ENCODE measurements at regions not wholly inside any gene's neighbourhood (a gene's known extent, or its start where the extent isn't known, plus 50 kb on each side); places are given as distances from the start of the nearest gene placed in this dataset. TPM values are rescaled to one million over a fixed set of nuclear protein-coding genes. Genes with fewer than 3 reads are reported as not detected.
"Not testable (repeated sequence)": the region's sequence is repeated elsewhere in the genome, so short reads cannot be mapped to it uniquely, and the experiment has no call there.

- TF ChIP-seq CTCF (IDR thresholded peaks at IDR 0.05; ENCODE audit: insufficient read depth, low read length), result no peak
- H3K4me3 ChIP-seq (ENCODE audit: low read depth, low read length), result no peak overlapping the region
Measured at GRCh38 chr6:71226151-71226550, 62.5 kb upstream of the OGFRL1 start.

GRCh38 chr6:71228461-71229041, 60.1 kb upstream of the OGFRL1 start:
- peak; percentile 3 for DNase-seq (ENCODE audit: low read depth)
- H3K4me3 ChIP-seq (ENCODE audit: low read depth, low read length), result no peak overlapping the region
- TF ChIP-seq CTCF (IDR thresholded peaks at IDR 0.05; ENCODE audit: insufficient read depth, low read length), result no peak

More at GRCh38 chr6:71226151-71226550, 62.5 kb upstream of the OGFRL1 start:
- no peak for DNase-seq (ENCODE audit: low read depth)

GRCh38 chr6:71229477-71229876, 59.1 kb upstream of the OGFRL1 start:
- TF ChIP-seq CTCF (IDR thresholded peaks at IDR 0.05; ENCODE audit: insufficient read depth, low read length), result no peak
- DNase-seq (ENCODE audit: low read depth), result no peak
- H3K4me3 ChIP-seq (ENCODE audit: low read depth, low read length), result no peak overlapping the region

- not testable (repeated sequence) for DNase-seq (ENCODE audit: low read depth); H3K4me3 ChIP-seq (ENCODE audit: low read depth, low read length)
Measured at GRCh38 chr6:71232890-71233289, 55.7 kb upstream of the OGFRL1 start.

GRCh38 chr6:71236926-71237434, 51.6 kb upstream of the OGFRL1 start:
- DNase-seq (ENCODE audit: low read depth), result no peak
- no peak for TF ChIP-seq CTCF (IDR thresholded peaks at IDR 0.05; ENCODE audit: insufficient read depth, low read length)
- H3K4me3 ChIP-seq (ENCODE audit: low read depth, low read length), result no peak overlapping the region

GRCh38 chr6:71238351-71238750, 50.3 kb upstream of the OGFRL1 start:
- DNase-seq (ENCODE audit: low read depth), result peak; percentile 25
- TF ChIP-seq CTCF (IDR thresholded peaks at IDR 0.05; ENCODE audit: insufficient read depth, low read length), result no peak
- H3K4me3 ChIP-seq (ENCODE audit: low read depth, low read length), result no peak overlapping the region

Small RNAs in the stretch of these regions (small RNA-seq; reads per million reads assigned to genes)
- gene RF00012 (not detected), gene RNU6-411P (not detected)
